DOHH2 (cell line): ENCODE measurements at regions not wholly inside any gene's neighbourhood (a gene's known extent, or its start where the extent isn't known, plus 50 kb on each side); places are given as distances from the start of the nearest gene placed in this dataset.

ENCODE experiments used
- H3F3A ChIP-seq: fragments of 200-600 bp; sonication (generic), shearing (Covaris generic); 2 replicates; pipeline ENCODE4 v1.6.0; 2016; ENCODE audit warnings: antibody characterized with exemption, mild to moderate bottlenecking; ENCODE audit not compliant: control insufficient read depth, insufficient read depth
- H3K27ac ChIP-seq: fragments of 200-600 bp; sonication (generic); 2 replicates; pipeline ENCODE4 v1.5.1; 2014; ENCODE audit warnings: low read depth, mild to moderate bottlenecking, low read length, moderate library complexity
- H3K27me3 ChIP-seq: fragments of 200-600 bp; sonication (generic); 2 replicates; pipeline ENCODE4 v1.6.1; 2014; ENCODE audit warnings: mild to moderate bottlenecking, low read length, mixed read lengths; ENCODE audit not compliant: control insufficient read depth
- H3K36me3 ChIP-seq: fragments of 200-600 bp; sonication (generic); 2 replicates; pipeline ENCODE4 v1.6.1; 2014; ENCODE audit warnings: mild to moderate bottlenecking, low read length, moderate library complexity, mixed read lengths; ENCODE audit not compliant: control insufficient read depth
- H3K4me1 ChIP-seq: fragments of 200-600 bp; sonication (generic); 2 replicates; pipeline ENCODE4 v1.6.1; 2014; ENCODE audit warnings: mild to moderate bottlenecking, low read length, mixed read lengths; ENCODE audit not compliant: control insufficient read depth
- H3K4me2 ChIP-seq: fragments of 200-600 bp; sonication (generic); 2 replicates; pipeline ENCODE4 v1.6.0; 2014; ENCODE audit warnings: mild to moderate bottlenecking, low read length, moderate library complexity
- H3K4me3 ChIP-seq: fragments of 200-600 bp; sonication (generic); 2 replicates; pipeline ENCODE4 v1.5.1; 2014; ENCODE audit warnings: mild to moderate bottlenecking, low read length, mixed read lengths
- H3K79me2 ChIP-seq: fragments of 200-600 bp; sonication (generic); 2 replicates; pipeline ENCODE4 v1.6.1; 2014; ENCODE audit warnings: mild to moderate bottlenecking, low read length, mixed read lengths; ENCODE audit not compliant: control insufficient read depth
- H3K9me2 ChIP-seq: fragments of 200-600 bp; sonication (generic); replicated peaks from 2 replicates; pipeline ENCODE4 v1.6.1; 2014; ENCODE audit warnings: mild to moderate bottlenecking, low read length, mixed read lengths; ENCODE audit not compliant: control insufficient read depth
- H3K9me3 ChIP-seq: fragments of 200-600 bp; sonication (generic); 2 replicates; pipeline ENCODE4 v1.6.1; 2014; ENCODE audit warnings: antibody characterized with exemption, low read length, mixed read lengths; ENCODE audit not compliant: control insufficient read depth, insufficient read depth
- H4K20me1 ChIP-seq: fragments of 200-600 bp; sonication (generic); 2 replicates; pipeline ENCODE4 v1.6.0; 2014; ENCODE audit warnings: low read depth, mild to moderate bottlenecking, antibody characterized with exemption, low read length, moderate library complexity; ENCODE audit not compliant: control insufficient read depth, insufficient read depth
- CTCF ChIP-seq: fragments of 200-600 bp; sonication (generic); IDR thresholded peaks from one replicate; pipeline ENCODE4 v1.5.1; 2014; ENCODE audit warnings: antibody characterized with exemption, mild to moderate bottlenecking, low read depth, low read length; ENCODE audit not compliant: poor library complexity, severe bottlenecking
- EZH2phosphoT487 ChIP-seq: fragments of 200-600 bp; sonication (generic); IDR thresholded peaks from 2 replicates; pipeline ENCODE4 v1.6.1; 2017; ENCODE audit warnings: borderline replicate concordance, mild to moderate bottlenecking, antibody characterized with exemption, low read length, moderate library complexity, mixed read lengths

GRCh38 chr5:3300726-3301125, 294.9 kb upstream of the IRX1 start:
- no peak overlapping the region for H3K27ac ChIP-seq
- H3K9me3 ChIP-seq, result peaks cover 7% of the 10 kb centered on the region; the same call in 1 of the 2 replicates
- no peaks in the 10 kb centered on the region for H4K20me1 ChIP-seq
- no peaks in the 10 kb centered on the region for H3K36me3 ChIP-seq
- H3F3A ChIP-seq, result no peaks in the 10 kb centered on the region
- no peak overlapping the region for H3K4me3 ChIP-seq
- H3K79me2 ChIP-seq, result no peaks in the 10 kb centered on the region
- H3K9me2 ChIP-seq, result no peaks in the 10 kb centered on the region
- H3K27me3 ChIP-seq, result no peaks in the 10 kb centered on the region
- H3K4me1 ChIP-seq, result no peaks in the 10 kb centered on the region
- H3K4me2 ChIP-seq, result no peak overlapping the region
- TF ChIP-seq CTCF (no peak), EZH2phosphoT487 (no peak)

DNA sequence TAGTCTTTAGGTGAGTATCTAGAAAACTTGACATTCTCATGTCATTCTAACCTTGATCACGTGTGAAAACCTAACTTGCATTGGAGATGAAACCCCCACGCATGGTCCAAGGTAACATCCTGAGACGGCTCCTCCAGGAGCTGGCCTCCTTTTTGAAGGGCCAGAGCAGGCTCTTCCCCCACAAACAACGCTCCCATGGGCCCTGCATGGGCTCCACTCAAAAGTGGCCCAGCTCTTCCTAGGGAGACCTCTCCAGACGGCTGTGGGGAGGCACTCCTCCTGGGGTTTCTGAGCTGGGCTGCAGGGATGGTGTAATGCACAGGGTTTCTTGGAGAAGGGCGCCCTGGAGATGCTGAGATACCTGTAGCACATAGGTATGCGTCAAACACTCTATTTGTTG, 296.2 kb upstream of the IRX1 start:
- no peaks in the 10 kb centered on the region for H4K20me1 ChIP-seq
- H3F3A ChIP-seq, result no peaks in the 10 kb centered on the region
- H3K27ac ChIP-seq, result no peak overlapping the region
- H3K4me2 ChIP-seq, result no peak overlapping the region
- no peaks in the 10 kb centered on the region for H3K79me2 ChIP-seq
- H3K4me3 ChIP-seq, result no peak overlapping the region
- no peaks in the 10 kb centered on the region for H3K9me2 ChIP-seq
- no peak for TF ChIP-seq CTCF
- no peak for TF ChIP-seq EZH2phosphoT487
- H3K4me1 ChIP-seq, result no peaks in the 10 kb centered on the region
- peaks cover 8% of the 10 kb centered on the region; the same call in 1 of the 2 replicates for H3K9me3 ChIP-seq
- H3K27me3 ChIP-seq, result no peaks in the 10 kb centered on the region
- no peaks in the 10 kb centered on the region for H3K36me3 ChIP-seq

- no peak overlapping the region for H3K4me2 ChIP-seq
- H3K4me3 ChIP-seq, result no peak overlapping the region
- no peaks in the 10 kb centered on the region for H3K36me3 ChIP-seq
- H3K4me1 ChIP-seq, result no peaks in the 10 kb centered on the region
- no peaks in the 10 kb centered on the region for H3K27me3 ChIP-seq
- no peaks in the 10 kb centered on the region for H3K79me2 ChIP-seq
- H3F3A ChIP-seq, result no peaks in the 10 kb centered on the region
- TF ChIP-seq EZH2phosphoT487 (no peak), CTCF (no peak)
- H3K9me2 ChIP-seq, result no peaks in the 10 kb centered on the region
- H3K27ac ChIP-seq, result no peak overlapping the region
- peaks cover 3% of the 10 kb centered on the region; the same call in 1 of the 2 replicates for H3K9me3 ChIP-seq
- no peaks in the 10 kb centered on the region for H4K20me1 ChIP-seq
Measured at GRCh38 chr5:3297853-3298252, 297.8 kb upstream of the IRX1 start.

- Histone ChIP-seq H4K20me1 (no peaks in the 10 kb centered on the region), H3K9me3 (peaks cover 9% of the 10 kb centered on the region; the same call in 1 of the 2 replicates), H3K27me3 (no peaks in the 10 kb centered on the region), H3K4me2 (no peak overlapping the region), H3K4me1 (no peaks in the 10 kb centered on the region), H3K9me2 (no peaks in the 10 kb centered on the region), H3K4me3 (no peak overlapping the region), H3K79me2 (no peaks in the 10 kb centered on the region), H3K27ac (no peak overlapping the region), H3F3A (no peaks in the 10 kb centered on the region), H3K36me3 (no peaks in the 10 kb centered on the region)
- no peak for TF ChIP-seq CTCF
Measured at GRCh38 chr5:3288325-3288724, 307.3 kb upstream of the IRX1 start.
